Psoas muscle (tissue), 7 donors: ENCODE measurements at regions not wholly inside any gene's neighbourhood (a gene's known extent, or its start where the extent isn't known, plus 50 kb on each side); places are given as distances from the start of the nearest gene placed in this dataset.

Experiments
- ATAC-seq, 4 donors: fragments of 200-7000 bp; cut with Tn5 transposase; one replicate each; pipeline ENCODE4 v1.9.1; 2020; ENCODE audit warnings: moderate library complexity in 3 of 4, mild to moderate bottlenecking in 2 of 4
- DNase-seq, 2 donors: peaks; one replicate each; pipeline ENCODE4 v3.0.0-alpha.2; 2020
- H3K27ac ChIP-seq: fragments of 200-600 bp; one replicate; pipeline ENCODE4 v1.8.0; 2022
- H3K27me3 ChIP-seq, 3 donors: fragments of 200-600 bp in 1 of 3; one replicate each; pipeline versions ENCODE4 v1.6.1 to v1.8.0; 2013 to 2022; ENCODE audit warnings: low read length in 2 of 3, mild to moderate bottlenecking in 2 of 3, moderate library complexity in 1 of 3; ENCODE audit not compliant: insufficient read depth in 3 of 3
- H3K36me3 ChIP-seq, 2 donors: fragments of 200-600 bp in 1 of 2; one replicate each; pipeline versions ENCODE4 v1.6.1 to v1.8.0; 2013 to 2022; ENCODE audit warnings: low read depth in 1 of 2, mild to moderate bottlenecking in 1 of 2, moderate library complexity in 1 of 2; ENCODE audit not compliant: insufficient read depth in 1 of 2
- H3K4me1 ChIP-seq: fragments of 200-600 bp; one replicate; pipeline ENCODE4 v1.8.0; 2022
- H3K4me3 ChIP-seq: fragments of 200-600 bp; one replicate; pipeline ENCODE4 v1.8.0; 2022; ENCODE audit warnings: mild to moderate bottlenecking
- H3K9me3 ChIP-seq: fragments of 200-600 bp; one replicate; pipeline ENCODE4 v1.8.0; 2022
- WGBS, 3 donors: extraction: QIAGEN DNeasy Blood & Tissue Kit; methylation state at CpG; one replicate each; pipeline versions ENCODE4 v1.1.6 to v1.1.7; 2013; 5-methylcytosine and 5-hydroxymethylcytosine counted together
- intact Hi-C, 2 donors: fragments of 100-400 bp; cut with DNase I; formaldehyde crosslinking; loops; one replicate each; pipeline versions ENCODE4 v1.11.0 to v1.14.2; 2022
- TF ChIP-seq, protein P1 (sequence below): fragments of 200-600 bp; IDR thresholded peaks from one replicate; pipeline ENCODE4 v1.8.0; 2022; ENCODE audit warnings: antibody characterized with exemption
- donor health status: healthy with polysubstance abuse.
- donor health status: DM: no; HTN: no; CAD: no; lungs with moderate emphysema.
- donor health status: Bipolar disorder and iron deficiency.
- donor health status: healthy.
- donor health status: DM: yes; HTN: yes; CAD: no.
- donor health status: DM: no; HTN: no; CAD: no.
- donor health status: DM: yes; HTN: yes; CAD: no.

DNA sequence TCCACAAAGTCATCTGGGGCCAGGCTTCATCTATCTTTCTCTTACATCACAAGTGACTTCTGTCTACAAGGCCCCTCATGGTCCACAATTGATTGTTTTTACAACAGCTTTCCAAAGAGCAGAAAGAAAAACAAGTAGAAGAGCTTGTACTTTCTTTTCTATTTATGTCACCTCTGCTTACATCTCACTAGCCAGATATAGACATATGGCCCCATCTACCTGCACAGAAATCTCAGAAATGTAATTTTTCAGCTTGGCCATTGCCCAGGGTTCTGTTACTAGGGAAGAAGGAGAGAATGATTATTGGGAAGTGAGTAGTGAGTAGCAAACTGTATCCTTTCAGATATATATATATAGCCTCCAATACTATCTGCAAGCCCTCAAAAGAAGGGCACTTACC lies 210.5 kb upstream of the PLEKHG7 start:
- no peaks in the 10 kb centered on the region for H3K9me3 ChIP-seq
- no peak overlapping the region for H3K4me3 ChIP-seq
- no peak for DNase-seq
- TF ChIP-seq, protein P1, sequence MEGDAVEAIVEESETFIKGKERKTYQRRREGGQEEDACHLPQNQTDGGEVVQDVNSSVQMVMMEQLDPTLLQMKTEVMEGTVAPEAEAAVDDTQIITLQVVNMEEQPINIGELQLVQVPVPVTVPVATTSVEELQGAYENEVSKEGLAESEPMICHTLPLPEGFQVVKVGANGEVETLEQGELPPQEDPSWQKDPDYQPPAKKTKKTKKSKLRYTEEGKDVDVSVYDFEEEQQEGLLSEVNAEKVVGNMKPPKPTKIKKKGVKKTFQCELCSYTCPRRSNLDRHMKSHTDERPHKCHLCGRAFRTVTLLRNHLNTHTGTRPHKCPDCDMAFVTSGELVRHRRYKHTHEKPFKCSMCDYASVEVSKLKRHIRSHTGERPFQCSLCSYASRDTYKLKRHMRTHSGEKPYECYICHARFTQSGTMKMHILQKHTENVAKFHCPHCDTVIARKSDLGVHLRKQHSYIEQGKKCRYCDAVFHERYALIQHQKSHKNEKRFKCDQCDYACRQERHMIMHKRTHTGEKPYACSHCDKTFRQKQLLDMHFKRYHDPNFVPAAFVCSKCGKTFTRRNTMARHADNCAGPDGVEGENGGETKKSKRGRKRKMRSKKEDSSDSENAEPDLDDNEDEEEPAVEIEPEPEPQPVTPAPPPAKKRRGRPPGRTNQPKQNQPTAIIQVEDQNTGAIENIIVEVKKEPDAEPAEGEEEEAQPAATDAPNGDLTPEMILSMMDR, result no peak
- intact Hi-C loops, result no loop called here
- ATAC-seq, result no peak
- no peak overlapping the region for H3K27ac ChIP-seq
- H3K27me3 ChIP-seq, result no peaks in the 10 kb centered on the region
- no peaks in the 10 kb centered on the region for H3K4me1 ChIP-seq
- H3K36me3 ChIP-seq, result no peaks in the 10 kb centered on the region

DNA sequence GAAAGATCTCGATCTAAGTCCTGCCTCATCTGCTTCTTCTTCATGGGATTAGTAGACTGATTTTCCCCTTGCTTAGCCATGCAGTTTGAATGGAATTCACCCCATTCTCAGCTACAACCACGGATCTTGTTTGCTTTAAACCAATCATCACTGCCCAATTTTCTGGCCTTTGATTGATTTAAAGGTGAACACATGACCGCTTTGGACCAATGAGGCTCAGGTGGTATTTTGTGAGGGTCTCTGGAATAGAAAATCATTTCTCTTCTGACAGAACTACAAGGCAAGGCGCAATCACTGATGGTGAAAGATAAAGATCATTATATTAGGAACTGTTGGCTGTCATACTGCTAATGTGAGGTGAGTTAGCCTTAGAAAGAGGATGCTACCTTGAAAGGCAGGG lies 213.0 kb upstream of the PLEKHG7 start:
- DNase-seq (no peak), ATAC-seq (no peak)
- no peaks in the 10 kb centered on the region for H3K36me3 ChIP-seq
- intact Hi-C loops, result no loop called here
- H3K27ac ChIP-seq, result no peak overlapping the region
- no peak overlapping the region for H3K4me3 ChIP-seq
- H3K9me3 ChIP-seq, result no peaks in the 10 kb centered on the region
- TF ChIP-seq, protein P1, result no peak
- no peaks in the 10 kb centered on the region for H3K4me1 ChIP-seq
- 82 to 89% (median 84%) methylated on average over 4 of the region's 4 CpGs for WGBS, 3 donors
- no peaks in the 10 kb centered on the region for H3K27me3 ChIP-seq

DNA sequence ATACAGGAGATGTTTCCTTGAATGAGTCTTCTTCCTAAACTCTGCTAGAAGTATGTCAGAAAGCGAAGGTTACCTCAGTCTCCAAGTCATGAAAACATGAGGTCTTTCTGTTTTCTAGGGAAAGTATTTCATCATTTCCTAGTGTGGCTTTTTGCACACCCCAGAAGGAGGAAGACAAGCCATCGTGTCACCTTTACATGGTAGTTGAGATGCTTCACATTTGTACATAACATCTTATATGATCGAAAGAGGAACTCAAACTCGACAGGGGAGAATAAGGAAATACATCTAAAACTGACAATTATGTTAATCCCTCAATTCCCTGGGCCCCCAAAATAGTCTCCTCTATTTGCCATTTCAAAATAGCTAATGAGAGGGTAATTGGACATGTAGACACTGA lies 214.1 kb upstream of the PLEKHG7 start:
- intact Hi-C loops, result no loop called here
- no peak for DNase-seq
- no peak for ATAC-seq
- Histone ChIP-seq H3K4me1 (no peaks in the 10 kb centered on the region), H3K27ac (no peak overlapping the region), H3K9me3 (no peaks in the 10 kb centered on the region), H3K4me3 (no peak overlapping the region), H3K27me3 (no peaks in the 10 kb centered on the region), H3K36me3 (no peaks in the 10 kb centered on the region)
- TF ChIP-seq, protein P1, result no peak
- 92 to 95% (median 94%) methylated on average over 4 of the region's 4 CpGs for WGBS, 3 donors

DNA sequence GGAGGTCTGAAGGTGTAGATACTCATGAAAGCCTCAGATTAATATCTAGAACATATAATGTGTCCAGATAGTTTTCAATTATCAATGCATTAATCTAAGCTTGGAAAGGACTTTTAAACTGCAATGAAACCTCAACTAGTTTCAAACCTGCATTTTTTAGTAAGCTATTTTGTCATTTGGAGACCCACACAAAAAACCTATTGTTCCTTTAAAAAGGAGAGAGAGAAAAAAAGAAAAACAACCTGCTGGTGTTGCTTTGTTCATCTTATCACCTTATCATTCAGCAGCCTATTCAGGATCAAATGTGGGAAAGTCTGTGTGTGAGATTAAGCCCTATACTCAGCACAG lies 215.7 kb upstream of the PLEKHG7 start:
- TF ChIP-seq, protein P1, result no peak
- no peak overlapping the region for H3K4me3 ChIP-seq

DNA sequence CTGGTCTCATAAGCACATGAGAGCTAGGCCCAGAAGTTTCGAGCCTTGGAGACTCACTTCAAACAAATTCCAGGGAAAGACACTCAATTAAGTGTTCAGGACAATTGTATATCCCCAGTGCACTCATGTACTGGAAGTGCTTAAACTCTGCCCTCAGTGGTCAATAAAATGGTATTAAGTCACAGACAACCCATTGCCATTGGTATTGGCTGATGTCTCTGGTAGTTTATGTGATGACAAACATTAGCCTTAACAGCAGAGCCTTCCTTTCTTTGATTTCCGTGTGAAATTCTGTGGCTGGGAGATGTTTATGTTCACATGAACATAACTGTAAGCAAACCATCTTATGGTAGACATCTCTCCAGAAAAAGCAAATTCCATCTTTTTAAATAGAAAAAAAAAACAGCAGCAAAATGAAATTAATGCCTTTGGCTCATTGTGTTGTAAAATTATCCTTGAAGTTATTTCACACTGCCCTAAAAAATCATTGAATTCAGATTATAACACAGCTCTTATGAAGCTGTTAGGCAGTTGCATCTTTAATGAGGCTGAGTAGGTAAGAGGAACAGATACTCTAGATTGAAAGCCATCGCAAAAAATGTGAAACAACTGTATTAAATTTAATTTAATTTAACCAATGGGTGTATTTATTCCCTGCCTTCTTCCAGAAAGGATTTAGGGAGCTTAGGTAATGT lies 216.2 kb upstream of the PLEKHG7 start:
- no peaks in the 10 kb centered on the region for H3K27me3 ChIP-seq
- TF ChIP-seq, protein P1, result no peak
- WGBS, 3 donors, result 68 to 73% (median 71%) methylated on average over 3 of the region's 3 CpGs
- H3K9me3 ChIP-seq, result no peaks in the 10 kb centered on the region
- H3K4me3 ChIP-seq, result no peak overlapping the region
- H3K36me3 ChIP-seq, result no peaks in the 10 kb centered on the region
- no peaks in the 10 kb centered on the region for H3K4me1 ChIP-seq
- DNase-seq (no peak), ATAC-seq (no peak)
- intact Hi-C loops, result no loop called here
- no peak overlapping the region for H3K27ac ChIP-seq

More for the DNA sequence above, 215.7 kb upstream of the PLEKHG7 start:
- no peak for ATAC-seq
- Histone ChIP-seq H3K27me3 (no peaks in the 10 kb centered on the region), H3K27ac (no peak overlapping the region), H3K4me1 (no peaks in the 10 kb centered on the region), H3K36me3 (no peaks in the 10 kb centered on the region), H3K9me3 (no peaks in the 10 kb centered on the region)
- intact Hi-C loops, result no loop called here
- DNase-seq, result no peak
